ENCODE measurements at regions not wholly inside any gene's neighbourhood (a gene's known extent, or its start where the extent isn't known, plus 50 kb on each side); places are given as distances from the start of the nearest gene placed in this dataset.

- Histone ChIP-seq H3K27me3 (ENCODE audit: insufficient read depth, insufficient read length) (no peaks in the 10 kb centered on the region), H3K4me3 (ENCODE audit: insufficient read length, low read depth) (no peak overlapping the region), H3K9me3 (ENCODE audit: insufficient read depth, low read length) (no peaks in the 10 kb centered on the region), H3K9ac (ENCODE audit: insufficient read length, low read depth) (no peak overlapping the region), H3K4me1 (ENCODE audit: insufficient read depth, insufficient read length) (no peaks in the 10 kb centered on the region), H3K36me3 (ENCODE audit: insufficient read depth, insufficient read length, low read length) (no peaks in the 10 kb centered on the region)
- TF ChIP-seq SUZ12 (IDR thresholded peaks at IDR 0.05; ENCODE audit: extremely low read depth, insufficient read depth, insufficient read length), result no peak
- no peak for TF ChIP-seq YY1 (IDR thresholded peaks at IDR 0.05; ENCODE audit: insufficient read depth, insufficient read length)
- no peak for TF ChIP-seq ZNF274 (IDR thresholded peaks at IDR 0.05; ENCODE audit: low read depth, low read length)
- no peak for DNase-seq (ENCODE audit: low read depth, low spot score)
Measured at GRCh38 chr5:18999478-18999877, 988.5 kb downstream of the CDH18 start.

- H3K4me3 ChIP-seq (ENCODE audit: insufficient read length, low read depth), result no peak overlapping the region
- H3K27me3 ChIP-seq (ENCODE audit: insufficient read depth, insufficient read length), result no peaks in the 10 kb centered on the region
- TF ChIP-seq SUZ12 (IDR thresholded peaks at IDR 0.05; ENCODE audit: extremely low read depth, insufficient read depth, insufficient read length) (no peak), ZNF274 (IDR thresholded peaks at IDR 0.05; ENCODE audit: low read depth, low read length) (no peak), YY1 (IDR thresholded peaks at IDR 0.05; ENCODE audit: insufficient read depth, insufficient read length) (no peak)
- H3K9ac ChIP-seq (ENCODE audit: insufficient read length, low read depth), result no peak overlapping the region
- no peaks in the 10 kb centered on the region for H3K36me3 ChIP-seq (ENCODE audit: insufficient read depth, insufficient read length, low read length)
- H3K9me3 ChIP-seq (ENCODE audit: insufficient read depth, low read length), result no peaks in the 10 kb centered on the region
- no peak for DNase-seq (ENCODE audit: low read depth, low spot score)
- no peaks in the 10 kb centered on the region for H3K4me1 ChIP-seq (ENCODE audit: insufficient read depth, insufficient read length)
Measured at GRCh38 chr5:19001054-19001453, 986.9 kb downstream of the CDH18 start.

GRCh38 chr5:19001539-19001938 lies 986.5 kb downstream of the CDH18 start:
- Histone ChIP-seq H3K9me3 (ENCODE audit: insufficient read depth, low read length) (no peaks in the 10 kb centered on the region), H3K27me3 (ENCODE audit: insufficient read depth, insufficient read length) (no peaks in the 10 kb centered on the region), H3K9ac (ENCODE audit: insufficient read length, low read depth) (no peak overlapping the region), H3K4me1 (ENCODE audit: insufficient read depth, insufficient read length) (no peaks in the 10 kb centered on the region), H3K4me3 (ENCODE audit: insufficient read length, low read depth) (no peak overlapping the region), H3K36me3 (ENCODE audit: insufficient read depth, insufficient read length, low read length) (no peaks in the 10 kb centered on the region)
- TF ChIP-seq SUZ12 (IDR thresholded peaks at IDR 0.05; ENCODE audit: extremely low read depth, insufficient read depth, insufficient read length) (no peak), YY1 (IDR thresholded peaks at IDR 0.05; ENCODE audit: insufficient read depth, insufficient read length) (no peak), ZNF274 (IDR thresholded peaks at IDR 0.05; ENCODE audit: low read depth, low read length) (no peak)
- DNase-seq (ENCODE audit: low read depth, low spot score), result no peak

GRCh38 chr5:19002111-19002510 lies 985.9 kb downstream of the CDH18 start:
- H3K36me3 ChIP-seq (ENCODE audit: insufficient read depth, insufficient read length, low read length), result no peaks in the 10 kb centered on the region
- H3K27me3 ChIP-seq (ENCODE audit: insufficient read depth, insufficient read length), result no peaks in the 10 kb centered on the region
- TF ChIP-seq YY1 (IDR thresholded peaks at IDR 0.05; ENCODE audit: insufficient read depth, insufficient read length) (no peak), SUZ12 (IDR thresholded peaks at IDR 0.05; ENCODE audit: extremely low read depth, insufficient read depth, insufficient read length) (no peak), ZNF274 (IDR thresholded peaks at IDR 0.05; ENCODE audit: low read depth, low read length) (no peak)
- no peak for DNase-seq (ENCODE audit: low read depth, low spot score)
- H3K4me3 ChIP-seq (ENCODE audit: insufficient read length, low read depth), result no peak overlapping the region
- H3K9ac ChIP-seq (ENCODE audit: insufficient read length, low read depth), result no peak overlapping the region
- no peaks in the 10 kb centered on the region for H3K4me1 ChIP-seq (ENCODE audit: insufficient read depth, insufficient read length)
- no peaks in the 10 kb centered on the region for H3K9me3 ChIP-seq (ENCODE audit: insufficient read depth, low read length)

GRCh38 chr5:19018822-19019221 lies 969.2 kb downstream of the CDH18 start:
- no peaks in the 10 kb centered on the region for H3K36me3 ChIP-seq (ENCODE audit: insufficient read depth, insufficient read length, low read length)
- no peak overlapping the region for H3K4me3 ChIP-seq (ENCODE audit: insufficient read length, low read depth)
- no peak for DNase-seq (ENCODE audit: low read depth, low spot score)
- H3K27me3 ChIP-seq (ENCODE audit: insufficient read depth, insufficient read length), result no peaks in the 10 kb centered on the region
- no peak for TF ChIP-seq YY1 (IDR thresholded peaks at IDR 0.05; ENCODE audit: insufficient read depth, insufficient read length)
- no peak for TF ChIP-seq ZNF274 (IDR thresholded peaks at IDR 0.05; ENCODE audit: low read depth, low read length)
- no peak for TF ChIP-seq SUZ12 (IDR thresholded peaks at IDR 0.05; ENCODE audit: extremely low read depth, insufficient read depth, insufficient read length)
- no peaks in the 10 kb centered on the region for H3K9me3 ChIP-seq (ENCODE audit: insufficient read depth, low read length)
- H3K9ac ChIP-seq (ENCODE audit: insufficient read length, low read depth), result no peak overlapping the region
- no peaks in the 10 kb centered on the region for H3K4me1 ChIP-seq (ENCODE audit: insufficient read depth, insufficient read length)

- Histone ChIP-seq H3K9ac (ENCODE audit: insufficient read length, low read depth) (no peak overlapping the region), H3K4me3 (ENCODE audit: insufficient read length, low read depth) (no peak overlapping the region), H3K9me3 (ENCODE audit: insufficient read depth, low read length) (no peaks in the 10 kb centered on the region), H3K4me1 (ENCODE audit: insufficient read depth, insufficient read length) (no peaks in the 10 kb centered on the region), H3K36me3 (ENCODE audit: insufficient read depth, insufficient read length, low read length) (no peaks in the 10 kb centered on the region), H3K27me3 (ENCODE audit: insufficient read depth, insufficient read length) (no peaks in the 10 kb centered on the region)
- no peak for DNase-seq (ENCODE audit: low read depth, low spot score)
- TF ChIP-seq ZNF274 (IDR thresholded peaks at IDR 0.05; ENCODE audit: low read depth, low read length), result no peak
- no peak for TF ChIP-seq SUZ12 (IDR thresholded peaks at IDR 0.05; ENCODE audit: extremely low read depth, insufficient read depth, insufficient read length)
Measured at GRCh38 chr5:19031491-19031890, 956.5 kb downstream of the CDH18 start.

GRCh38 chr5:19035816-19036215 lies 952.2 kb downstream of the CDH18 start:
- no peaks in the 10 kb centered on the region for H3K4me1 ChIP-seq (ENCODE audit: insufficient read depth, insufficient read length)
- no peak overlapping the region for H3K4me3 ChIP-seq (ENCODE audit: insufficient read length, low read depth)
- TF ChIP-seq YY1 (IDR thresholded peaks at IDR 0.05; ENCODE audit: insufficient read depth, insufficient read length) (no peak), ZNF274 (IDR thresholded peaks at IDR 0.05; ENCODE audit: low read depth, low read length) (no peak), SUZ12 (IDR thresholded peaks at IDR 0.05; ENCODE audit: extremely low read depth, insufficient read depth, insufficient read length) (no peak)
- no peaks in the 10 kb centered on the region for H3K27me3 ChIP-seq (ENCODE audit: insufficient read depth, insufficient read length)
- no peak overlapping the region for H3K9ac ChIP-seq (ENCODE audit: insufficient read length, low read depth)
- H3K36me3 ChIP-seq (ENCODE audit: insufficient read depth, insufficient read length, low read length), result no peaks in the 10 kb centered on the region
- DNase-seq (ENCODE audit: low read depth, low spot score), result no peak
- no peaks in the 10 kb centered on the region for H3K9me3 ChIP-seq (ENCODE audit: insufficient read depth, low read length)

- no peak for TF ChIP-seq ZNF274 (IDR thresholded peaks at IDR 0.05; ENCODE audit: low read depth, low read length)
- TF ChIP-seq YY1 (IDR thresholded peaks at IDR 0.05; ENCODE audit: insufficient read depth, insufficient read length), result no peak
- no peak for TF ChIP-seq SUZ12 (IDR thresholded peaks at IDR 0.05; ENCODE audit: extremely low read depth, insufficient read depth, insufficient read length)
- H3K9ac ChIP-seq (ENCODE audit: insufficient read length, low read depth), result no peak overlapping the region
- H3K27me3 ChIP-seq (ENCODE audit: insufficient read depth, insufficient read length), result no peaks in the 10 kb centered on the region
- H3K36me3 ChIP-seq (ENCODE audit: insufficient read depth, insufficient read length, low read length), result no peaks in the 10 kb centered on the region
- H3K4me3 ChIP-seq (ENCODE audit: insufficient read length, low read depth), result no peak overlapping the region
- no peaks in the 10 kb centered on the region for H3K9me3 ChIP-seq (ENCODE audit: insufficient read depth, low read length)
- DNase-seq (ENCODE audit: low read depth, low spot score), result no peak
- no peaks in the 10 kb centered on the region for H3K4me1 ChIP-seq (ENCODE audit: insufficient read depth, insufficient read length)
Measured at GRCh38 chr5:19042106-19042505, 945.9 kb downstream of the CDH18 start.

Data from NT2/D1 (cell line).